Loucy (cell line): ENCODE measurements at regions not wholly inside any gene's neighbourhood (a gene's known extent, or its start where the extent isn't known, plus 50 kb on each side); places are given as distances from the start of the nearest gene placed in this dataset.

Experiments used
- H2AFZ ChIP-seq: fragments of 200-600 bp; sonication (generic); 2 replicates; pipeline ENCODE4 v1.6.0; 2016; ENCODE audit warnings: antibody characterized with exemption, mild to moderate bottlenecking, low read length, moderate library complexity
- H3F3A ChIP-seq: fragments of 200-600 bp; 2 replicates; pipeline ENCODE4 v1.6.0; 2016; ENCODE audit warnings: antibody characterized with exemption, low read depth, mild to moderate bottlenecking
- H3K27me3 ChIP-seq: fragments of 200-600 bp; sonication (generic); 2 replicates; pipeline ENCODE4 v1.6.1; 2014; ENCODE audit warnings: low read length, mild to moderate bottlenecking; ENCODE audit not compliant: insufficient read depth, poor library complexity, severe bottlenecking
- H3K36me3 ChIP-seq: fragments of 200-600 bp; sonication (generic); 2 replicates; pipeline ENCODE4 v1.6.1; 2016; ENCODE audit warnings: low read length; ENCODE audit not compliant: insufficient read depth
- H3K4me1 ChIP-seq: fragments of 200-600 bp; sonication (generic); 2 replicates; pipeline ENCODE4 v1.5.1; 2014; ENCODE audit warnings: low read length, mild to moderate bottlenecking; ENCODE audit not compliant: insufficient read depth, poor library complexity, severe bottlenecking
- H3K4me2 ChIP-seq: fragments of 200-600 bp; sonication (generic); 2 replicates; pipeline ENCODE4 v1.6.0; 2014; ENCODE audit warnings: antibody characterized with exemption, low read length, low read depth, mild to moderate bottlenecking; ENCODE audit not compliant: poor library complexity, severe bottlenecking
- H3K4me3 ChIP-seq: fragments of 200-600 bp; sonication (generic); 2 replicates; pipeline ENCODE4 v1.5.1; 2014; ENCODE audit warnings: low read length, mild to moderate bottlenecking, mixed read lengths; ENCODE audit not compliant: poor library complexity, severe bottlenecking
- H3K79me2 ChIP-seq: fragments of 200-600 bp; sonication (generic); 2 replicates; pipeline ENCODE4 v1.6.1; 2014; ENCODE audit warnings: low read length; ENCODE audit not compliant: insufficient read depth
- H3K9ac ChIP-seq: fragments of 200-600 bp; sonication (generic); 2 replicates; pipeline ENCODE4 v1.6.0; 2014; ENCODE audit warnings: mild to moderate bottlenecking, low read depth, low read length, moderate library complexity; ENCODE audit not compliant: poor library complexity, severe bottlenecking
- H3K9me2 ChIP-seq: fragments of 200-600 bp; sonication (generic); replicated peaks from 2 replicates; pipeline ENCODE4 v1.6.1; 2016; ENCODE audit warnings: low read depth, low read length, mixed read lengths
- H3K9me3 ChIP-seq: fragments of 200-600 bp; sonication (generic); 2 replicates; pipeline ENCODE4 v1.6.1; 2014; ENCODE audit warnings: mild to moderate bottlenecking, antibody characterized with exemption, low read length, low read depth; ENCODE audit not compliant: insufficient read depth
- H4K20me1 ChIP-seq: fragments of 200-600 bp; sonication (generic); 2 replicates; pipeline ENCODE4 v1.6.0; 2014; ENCODE audit warnings: antibody characterized with exemption, low read length, mild to moderate bottlenecking; ENCODE audit not compliant: insufficient read depth, poor library complexity, severe bottlenecking
- CTCF ChIP-seq: fragments of 200-600 bp; sonication (generic); conservative IDR thresholded peaks from 2 replicates; pipeline ENCODE4 v1.5.1; 2014; ENCODE audit warnings: mild to moderate bottlenecking, antibody characterized with exemption, low read length
- EZH2phosphoT487 ChIP-seq: fragments of 200-600 bp; IDR thresholded peaks from 2 replicates; pipeline ENCODE4 v1.6.1; 2018; ENCODE audit warnings: antibody characterized with exemption, mild to moderate bottlenecking, moderate library complexity, borderline replicate concordance

- TF ChIP-seq EZH2phosphoT487 (no peak), CTCF (no peak)
- H3K4me3 ChIP-seq = no peak overlapping the region
- no peaks in the 10 kb centered on the region for H3K27me3 ChIP-seq
- no peaks in the 10 kb centered on the region for H3K4me1 ChIP-seq
- no peaks in the 10 kb centered on the region for H3K9me2 ChIP-seq
- H2AFZ ChIP-seq = no peak overlapping the region
- H3K4me2 ChIP-seq = no peak overlapping the region
- H3K36me3 ChIP-seq = no peaks in the 10 kb centered on the region
- no peaks in the 10 kb centered on the region for H4K20me1 ChIP-seq
- H3K9me3 ChIP-seq = no peaks in the 10 kb centered on the region
- no peak overlapping the region for H3K9ac ChIP-seq
- no peaks in the 10 kb centered on the region for H3F3A ChIP-seq
- H3K79me2 ChIP-seq = no peaks in the 10 kb centered on the region
These were observed 815.0 kb downstream of the LRRIQ3 start for GRCh38 chr1:73382966-73383365.

- H3K9ac ChIP-seq = no peak overlapping the region
These were observed 831.1 kb downstream of the LRRIQ3 start for GRCh38 chr1:73366734-73367413.

GRCh38 chr1:73359001-73359400, 839.0 kb downstream of the LRRIQ3 start:
- H3K9me3 ChIP-seq = no peaks in the 10 kb centered on the region
- H2AFZ ChIP-seq = no peak overlapping the region
- H3K27me3 ChIP-seq = no peaks in the 10 kb centered on the region
- H3F3A ChIP-seq = no peaks in the 10 kb centered on the region
- TF ChIP-seq CTCF = no peak
- no peak for TF ChIP-seq EZH2phosphoT487
- no peaks in the 10 kb centered on the region for H4K20me1 ChIP-seq
- H3K36me3 ChIP-seq = no peaks in the 10 kb centered on the region
- H3K4me3 ChIP-seq = no peak overlapping the region
- no peaks in the 10 kb centered on the region for H3K4me1 ChIP-seq
- no peak overlapping the region for H3K4me2 ChIP-seq
- no peaks in the 10 kb centered on the region for H3K9me2 ChIP-seq
- no peaks in the 10 kb centered on the region for H3K79me2 ChIP-seq
- H3K9ac ChIP-seq = no peak overlapping the region

More at GRCh38 chr1:73366734-73367413, 831.1 kb downstream of the LRRIQ3 start:
- no peaks in the 10 kb centered on the region for H3K36me3 ChIP-seq
- H3F3A ChIP-seq = no peaks in the 10 kb centered on the region
- no peaks in the 10 kb centered on the region for H3K9me3 ChIP-seq
- H4K20me1 ChIP-seq = no peaks in the 10 kb centered on the region
- no peaks in the 10 kb centered on the region for H3K79me2 ChIP-seq
- no peak overlapping the region for H3K4me2 ChIP-seq
- no peaks in the 10 kb centered on the region for H3K27me3 ChIP-seq
- H3K4me3 ChIP-seq = no peak overlapping the region
- no peaks in the 10 kb centered on the region for H3K9me2 ChIP-seq
- no peak overlapping the region for H2AFZ ChIP-seq
- TF ChIP-seq CTCF (no peak), EZH2phosphoT487 (no peak)
- no peaks in the 10 kb centered on the region for H3K4me1 ChIP-seq
